K562 (cell line): ENCODE measurements at regions not wholly inside any gene's neighbourhood (a gene's known extent, or its start where the extent isn't known, plus 50 kb on each side); places are given as distances from the start of the nearest gene placed in this dataset.
A peak's percentile ranks its signal among the peaks of the same experiment; 100 is the strongest.

Source experiments
- ADNP ChIP-seq: fragments of 200-800 bp; sonication (Bioruptor generic); IDR thresholded peaks from 2 replicates; pipeline ENCODE4 v1.6.1; 2016; ENCODE audit warnings: missing genetic modification characterization, missing compliant biosample characterization
- BACH1 ChIP-seq: fragments of 200-800 bp; sonication (Bioruptor generic); IDR thresholded peaks from 2 replicates; pipeline ENCODE4 v1.6.1; 2016; ENCODE audit warnings: missing genetic modification characterization, missing compliant biosample characterization
- BDP1 ChIP-seq: IDR thresholded peaks from 3 replicates; pipeline ENCODE4 v1.6.1; 2011; ENCODE audit not compliant: insufficient read length, insufficient read depth
- CTBP1 ChIP-seq: fragments of 450-650 bp; IDR thresholded peaks from 2 replicates; pipeline ENCODE4 v1.6.1; 2016; ENCODE audit warnings: borderline replicate concordance
- FOS ChIP-seq: IDR thresholded peaks from 3 replicates; pipeline ENCODE4 v1.6.1; 2011; ENCODE audit not compliant: insufficient read length; ENCODE audit errors: extremely low read depth
- FOSL1 ChIP-seq: fragments of 200-800 bp; sonication (Bioruptor generic); conservative IDR thresholded peaks from 2 replicates; pipeline ENCODE4 v1.6.1; 2016; ENCODE audit warnings: missing genetic modification characterization, missing compliant biosample characterization
- FOXP4 ChIP-seq: sonication (generic); formaldehyde crosslinking; IDR thresholded peaks from 2 replicates; pipeline ENCODE4 v1.8.0; 2022; ENCODE audit warnings: mild to moderate bottlenecking, missing genetic modification reagents, borderline replicate concordance
- HNRNPH1 ChIP-seq: fragments of 200-400 bp; formaldehyde crosslinking; optimal IDR thresholded peaks from 2 replicates; pipeline ENCODE3; 2017; ENCODE audit warnings: low read depth, mild to moderate bottlenecking, low read length, moderate library complexity
- MAZ ChIP-seq, 2 experiments: fragments of 450-650 bp in 1 of 2; sonication (generic) in 1 of 2; formaldehyde crosslinking; IDR thresholded peaks in 1 of 2; conservative IDR thresholded peaks in 1 of 2; 2 replicates each; pipeline versions ENCODE4 v1.4.0 to v1.5.0; 2020; ENCODE audit warnings: mild to moderate bottlenecking in 1 of 2, missing genetic modification reagents in 1 of 2
- MLX ChIP-seq, 2 experiments: fragments of 450-650 bp in 1 of 2; sonication (generic) in 1 of 2; formaldehyde crosslinking; conservative IDR thresholded peaks; 2 replicates each; pipeline versions ENCODE4 v1.4.0 to v1.8.1; 2020 to 2022; ENCODE audit warnings: mild to moderate bottlenecking in 1 of 2, missing genetic modification reagents in 1 of 2
- MTA3 ChIP-seq: fragments of 450-650 bp; formaldehyde crosslinking; IDR thresholded peaks from 2 replicates; pipeline ENCODE4 v1.6.1; 2017; ENCODE audit warnings: mild to moderate bottlenecking, borderline replicate concordance
- NCOA1 ChIP-seq: fragments of 450-650 bp; IDR thresholded peaks from 2 replicates; pipeline ENCODE4 v1.6.1; 2016; ENCODE audit warnings: low read depth
- NCOA4 ChIP-seq: fragments of 450-650 bp; IDR thresholded peaks from 2 replicates; pipeline ENCODE4 v1.6.1; 2018; ENCODE audit warnings: mild to moderate bottlenecking; ENCODE audit not compliant: partially characterized antibody
- NFE2 ChIP-seq: IDR thresholded peaks from 2 replicates; pipeline ENCODE4 v1.6.1; 2014; ENCODE audit warnings: antibody characterized with exemption, low read depth
- NR2C2 ChIP-seq, 2 experiments: fragments of 200-800 bp in 1 of 2; sonication (Bioruptor generic) in 1 of 2; sonication (generic) in 1 of 2; formaldehyde crosslinking in 1 of 2; IDR thresholded peaks; 2 replicates each; pipeline versions ENCODE4 v1.6.1 to v1.8.0; 2016 to 2022; ENCODE audit warnings: mild to moderate bottlenecking in 1 of 2, missing compliant biosample characterization in 1 of 2, missing genetic modification characterization in 1 of 2, missing genetic modification reagents in 1 of 2
- POLR2AphosphoS5 ChIP-seq: IDR thresholded peaks from 2 replicates; pipeline ENCODE4 v1.6.1; 2011; ENCODE audit warnings: mild to moderate bottlenecking, low read depth, low read length, moderate library complexity; ENCODE audit not compliant: control insufficient read depth, insufficient read depth
- SNRNP70 ChIP-seq: fragments of 200-400 bp; formaldehyde crosslinking; optimal IDR thresholded peaks from 2 replicates; pipeline ENCODE3; 2017; ENCODE audit warnings: low read depth, low read length
- TOE1 ChIP-seq, 2 experiments: fragments of 450-650 bp in 1 of 2; sonication (generic) in 1 of 2; formaldehyde crosslinking in 1 of 2; IDR thresholded peaks; 2 replicates each; pipeline versions ENCODE4 v1.7.1 to v1.8.0; 2016 to 2022; ENCODE audit warnings: borderline replicate concordance in 2 of 2, mild to moderate bottlenecking in 2 of 2, antibody characterized with exemption in 1 of 2, inconsistent platforms in 1 of 2, low read depth in 1 of 2, missing genetic modification reagents in 1 of 2, moderate library complexity in 1 of 2
- ZBTB33 ChIP-seq: sonication (generic); formaldehyde crosslinking; IDR thresholded peaks from 2 replicates; pipeline ENCODE4 v1.8.1; 2023; ENCODE audit warnings: mild to moderate bottlenecking, missing genetic modification reagents
- ZKSCAN8 ChIP-seq: fragments of 200-800 bp; sonication (Bioruptor generic); IDR thresholded peaks from 2 replicates; pipeline ENCODE4 v1.6.1; 2016; ENCODE audit warnings: missing genetic modification characterization, missing compliant biosample characterization
- ZNF75A ChIP-seq: fragments of 450-650 bp; formaldehyde crosslinking; IDR thresholded peaks from 2 replicates; pipeline ENCODE4 v1.4.0; 2020; ENCODE audit warnings: mild to moderate bottlenecking

DNA sequence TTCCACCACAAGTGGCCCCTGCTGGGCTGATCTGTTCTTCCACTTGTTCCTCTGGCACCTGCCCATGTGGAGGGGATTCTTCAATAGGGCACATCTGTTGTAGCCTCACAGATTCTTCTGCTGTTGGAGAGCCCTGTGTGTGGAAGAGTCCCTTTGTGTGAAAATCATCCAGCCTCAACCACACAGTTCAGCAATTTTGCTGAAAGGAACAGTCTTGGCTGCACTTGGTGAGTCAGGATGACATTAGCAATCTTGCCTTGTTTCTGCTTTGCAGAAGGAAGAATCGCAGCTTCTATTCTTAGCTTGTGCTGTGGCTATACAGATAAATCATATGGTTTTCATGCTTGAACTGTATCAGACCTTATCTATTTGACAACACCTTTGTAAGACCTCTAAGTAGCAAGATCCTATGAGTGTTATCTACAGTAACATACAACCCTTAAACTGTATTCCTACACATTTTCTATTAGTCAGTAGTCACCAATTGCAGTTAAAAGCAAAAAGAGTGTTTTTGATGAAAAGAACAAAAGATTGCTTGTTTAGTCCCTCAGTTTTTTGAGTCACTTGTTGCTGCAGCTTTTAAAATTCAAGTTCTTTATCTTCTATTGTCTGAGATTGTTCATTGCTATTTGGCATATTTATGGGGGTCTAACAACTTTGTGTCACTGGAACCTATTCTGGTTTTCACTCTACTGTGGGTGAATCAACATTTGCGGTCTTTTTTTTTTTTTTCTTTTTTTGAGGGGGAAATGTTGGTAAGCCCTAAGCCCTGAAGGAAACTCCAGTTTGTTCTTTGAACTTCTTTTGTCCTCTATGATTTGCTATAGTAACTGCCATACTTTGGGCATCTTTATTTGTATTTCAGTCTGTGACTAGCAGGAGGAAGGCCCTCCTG lies 231.6 kb downstream of the TFAP2B start (continued):
- TF ChIP-seq SNRNP70 (no peak), BACH1 (tag) (peak; percentile 75), ZNF75A (CRISPR knock-in tag) (peak; percentile 99), CTBP1 (peak; percentile 90), TOE1 (IDR thresholded peaks at IDR 0.05; ENCODE audit: borderline replicate concordance) (peak; percentile 78), TOE1 (CRISPR knock-in tag; IDR thresholded peaks at IDR 0.05; ENCODE audit: borderline replicate concordance, low read depth) (no peak), MTA3 (peak; percentile 79; the same call in 1 of the 2 replicates), FOSL1 (tag) (peak; percentile 99), NFE2 (peak; percentile 98), MLX (CRISPR knock-in tag; conservative IDR thresholded peaks at IDR 0.05) (no peak), NCOA1 (peak; percentile 96), BDP1 (no peak), POLR2AphosphoS5 (peak; percentile 93), FOS (peak; percentile 45), ADNP (peak; percentile 78), MAZ (CRISPR knock-in tag; conservative IDR thresholded peaks at IDR 0.05 in 1 of 2, IDR thresholded peaks at IDR 0.05 in 1 of 2) (peak in 1 of 2 experiments; percentile 70; a peak in 2 of 4 replicates), FOXP4 (CRISPR knock-in tag) (no peak), HNRNPH1 (no peak), NCOA4 (peak; percentile 52), NR2C2 (CRISPR knock-in tag; IDR thresholded peaks at IDR 0.05) (no peak), NR2C2 (tag; IDR thresholded peaks at IDR 0.05) (peak; percentile 69), ZKSCAN8 (CRISPR knock-in tag) (peak; percentile 91), ZBTB33 (peak; percentile 22; the same call in 1 of the 2 replicates)
